GM12892 (cell line): ENCODE measurements at regions not wholly inside any gene's neighbourhood (a gene's known extent, or its start where the extent isn't known, plus 50 kb on each side); places are given as distances from the start of the nearest gene placed in this dataset.

Source experiments
- POLR2A ChIP-seq: IDR thresholded peaks from 2 replicates; pipeline ENCODE4 v1.6.1; 2011; ENCODE audit warnings: low read depth, low read length, control low read depth
- POLR2AphosphoS5 ChIP-seq: IDR thresholded peaks from 2 replicates; pipeline ENCODE4 v1.6.1; 2011; ENCODE audit warnings: low read depth, low read length, control low read depth
- TAF1 ChIP-seq: IDR thresholded peaks from 2 replicates; pipeline ENCODE4 v1.6.1; 2011; ENCODE audit warnings: low read depth, mild to moderate bottlenecking, control low read depth, low read length, borderline replicate concordance

DNA sequence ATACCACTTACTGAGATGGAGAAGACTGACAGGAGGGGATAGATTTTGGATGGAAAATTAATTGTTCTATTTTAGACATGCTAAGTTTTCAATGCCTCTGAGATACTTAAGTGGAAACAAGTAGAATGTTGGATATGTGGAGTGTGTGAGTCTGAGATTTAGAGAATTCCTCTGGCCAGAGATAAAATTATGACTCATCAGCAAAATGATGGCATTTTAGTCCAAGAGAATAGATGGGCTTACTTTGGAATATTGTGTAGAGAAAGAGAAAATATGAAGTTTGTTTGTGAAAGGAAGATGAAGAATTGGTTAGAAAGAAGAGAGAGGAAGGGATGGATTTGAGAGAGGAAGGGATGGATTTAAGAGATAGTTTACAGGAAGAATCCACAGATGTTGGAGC, 108.6 kb upstream of the PPP1R2C start:
- TF ChIP-seq POLR2A (no peak), POLR2AphosphoS5 (no peak), TAF1 (no peak)
